ENCODE measurements at regions not wholly inside any gene's neighbourhood (a gene's known extent, or its start where the extent isn't known, plus 50 kb on each side); places are given as distances from the start of the nearest gene placed in this dataset.

- TF ChIP-seq GATA2 (IDR thresholded peaks at IDR 0.05; ENCODE audit: low read depth, low read length), result no peak
- TF ChIP-seq GATA3 (IDR thresholded peaks at IDR 0.05; ENCODE audit: low read depth, low read length), result no peak
These were observed 58.6 kb upstream of the TMEM17 start for GRCh38 chr2:62564380-62565137.
